NOMO-1 (cell line): ENCODE measurements at regions not wholly inside any gene's neighbourhood (a gene's known extent, or its start where the extent isn't known, plus 50 kb on each side); places are given as distances from the start of the nearest gene placed in this dataset.

Experiments
- DNase-seq, 2 experiments: peaks; one replicate each; lab custom pipeline; 2025; ENCODE audit not compliant: unreplicated experiment in 2 of 2; lab: John Stamatoyannopoulos, UW

DNA sequence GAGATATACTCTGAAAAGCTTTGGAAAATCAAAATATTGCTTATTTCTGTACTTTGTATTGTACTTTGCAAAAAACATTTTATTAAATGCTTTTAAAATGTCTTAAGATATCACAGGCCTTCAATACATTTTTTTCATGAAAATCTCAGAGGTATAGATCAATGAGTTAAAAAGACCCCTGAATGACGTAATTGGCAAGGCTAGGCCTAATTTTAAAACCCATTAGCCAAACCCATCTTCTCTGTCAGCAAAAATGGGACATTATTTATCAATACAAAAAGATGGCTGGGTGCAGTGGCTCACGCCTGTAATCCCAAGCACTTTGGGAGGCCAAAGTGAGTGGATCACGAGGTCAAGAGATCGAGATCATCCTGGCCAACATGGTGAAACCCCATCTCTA, 84.8 kb upstream of the PAK5 start:
- no peak for DNase-seq

DNA sequence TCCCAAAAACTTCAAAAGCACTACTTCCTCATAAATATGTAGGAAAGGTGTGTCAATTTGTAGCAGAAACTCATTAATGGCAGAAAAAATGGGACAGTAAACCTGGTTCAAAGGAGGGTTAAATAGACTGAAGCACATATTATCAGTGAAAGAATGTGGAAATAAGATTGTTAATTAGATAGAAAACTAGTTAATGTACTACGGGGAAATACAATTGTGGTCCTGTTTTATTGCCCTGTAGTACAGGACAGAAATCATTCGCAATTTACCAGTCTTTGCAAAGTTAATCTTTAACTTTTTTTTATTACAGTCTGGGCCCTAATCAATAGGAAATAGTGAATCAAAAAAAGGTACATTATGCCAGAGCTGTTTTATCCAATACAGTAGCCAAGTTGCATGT, 82.0 kb upstream of the PAK5 start:
- DNase-seq: no peak

DNA sequence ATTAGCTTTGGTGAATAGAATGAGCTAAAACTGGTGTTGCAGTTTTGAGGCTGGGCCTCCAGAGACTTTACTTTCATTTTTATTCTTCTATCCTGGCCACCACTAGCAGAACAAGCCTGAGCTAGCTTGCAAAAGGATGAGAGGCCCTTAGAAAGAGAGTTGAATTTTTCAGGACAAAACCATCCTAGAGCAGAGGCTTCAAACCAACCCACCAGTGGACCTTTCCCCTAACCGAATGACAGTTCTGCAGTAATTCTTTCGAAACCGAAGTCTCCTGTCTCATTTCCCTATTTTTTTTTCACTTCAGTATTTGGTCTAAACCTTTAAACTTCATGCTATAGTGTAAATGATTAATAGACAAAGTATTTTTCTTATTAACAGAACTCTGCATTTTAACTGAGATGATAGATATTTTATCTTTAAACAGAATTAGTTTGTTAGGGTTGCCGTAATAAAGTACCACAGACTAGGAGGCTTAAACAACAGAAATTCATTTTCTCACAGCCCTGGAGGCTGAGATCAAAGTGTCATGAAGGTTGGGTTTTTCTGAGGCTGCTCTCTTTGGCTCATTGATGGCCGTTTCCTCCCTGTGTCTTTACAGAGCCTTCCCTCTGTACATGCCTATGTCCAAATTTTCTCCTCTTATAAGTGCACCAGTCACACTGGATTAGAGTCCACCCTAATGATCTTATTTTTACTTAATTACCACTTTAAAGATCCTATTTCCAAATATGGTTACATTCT, 80.6 kb upstream of the PAK5 start:
- peak; percentile 82 to 90 for DNase-seq

DNA sequence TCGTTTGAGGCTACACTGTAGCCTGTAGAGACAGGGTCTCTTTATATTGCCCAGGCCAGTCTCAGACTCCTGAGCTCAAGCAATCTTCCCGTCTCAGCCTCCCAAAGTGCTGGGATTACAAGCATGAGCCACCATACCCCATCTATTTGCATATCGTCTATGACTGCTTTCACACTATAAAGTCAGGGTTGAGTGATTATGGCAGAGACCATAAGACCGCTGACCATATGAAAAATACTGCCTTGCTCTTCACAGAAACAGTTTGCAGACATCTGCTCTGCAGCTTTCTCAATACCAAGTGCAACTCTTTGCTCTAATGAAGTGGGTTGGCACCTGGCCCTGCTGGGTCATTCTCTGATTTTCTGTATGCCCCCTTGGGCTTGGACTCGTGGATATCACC, 79.5 kb upstream of the PAK5 start:
- no peak for DNase-seq

DNA sequence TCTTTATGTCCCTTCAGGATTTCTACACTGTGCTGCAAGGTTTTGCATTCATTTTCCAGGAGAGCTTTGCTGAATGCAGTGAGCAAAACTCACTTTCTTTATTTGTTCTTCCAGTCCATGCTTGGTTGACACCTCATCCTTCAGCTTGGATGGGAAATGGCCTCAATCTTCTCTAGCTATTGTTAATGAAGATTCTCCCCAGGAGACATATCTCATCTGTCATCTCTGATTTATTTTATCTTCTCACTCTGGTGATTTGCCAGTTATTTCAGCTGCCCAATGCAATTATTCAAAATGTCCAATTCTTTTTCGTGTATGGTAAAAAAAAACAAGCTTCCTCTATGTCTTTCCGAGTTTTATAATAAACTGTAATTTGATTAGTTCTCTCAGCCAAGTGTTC, 77.9 kb upstream of the PAK5 start:
- DNase-seq: no peak

DNA sequence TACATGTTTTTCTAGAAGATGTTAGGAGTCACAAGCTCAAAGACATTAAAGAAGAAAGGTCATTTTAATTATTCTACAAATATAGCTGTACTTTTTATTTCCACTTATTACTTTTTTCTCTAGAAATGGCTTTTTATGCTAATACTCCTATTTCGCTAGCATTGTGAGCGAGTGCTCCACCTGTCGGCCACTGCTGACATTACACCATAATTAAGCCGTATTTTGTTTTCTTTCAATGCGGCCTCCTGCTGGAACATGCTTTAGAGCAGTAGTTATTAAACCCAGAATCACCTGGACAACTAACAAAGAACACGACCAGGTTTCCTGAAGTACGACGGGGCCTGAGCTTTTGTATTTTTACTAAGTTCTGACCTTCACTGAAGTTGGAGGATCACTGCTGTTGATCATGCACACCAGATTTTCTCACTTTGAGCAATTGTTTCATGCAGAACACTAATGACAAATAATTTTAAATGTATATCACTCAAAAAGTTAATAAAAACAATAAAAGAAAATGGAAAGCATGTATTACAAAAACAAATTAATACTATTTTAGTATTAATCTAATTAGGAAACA, 74.1 kb upstream of the PAK5 start:
- peak in 1 of 2 experiments; percentile 40 for DNase-seq

DNA sequence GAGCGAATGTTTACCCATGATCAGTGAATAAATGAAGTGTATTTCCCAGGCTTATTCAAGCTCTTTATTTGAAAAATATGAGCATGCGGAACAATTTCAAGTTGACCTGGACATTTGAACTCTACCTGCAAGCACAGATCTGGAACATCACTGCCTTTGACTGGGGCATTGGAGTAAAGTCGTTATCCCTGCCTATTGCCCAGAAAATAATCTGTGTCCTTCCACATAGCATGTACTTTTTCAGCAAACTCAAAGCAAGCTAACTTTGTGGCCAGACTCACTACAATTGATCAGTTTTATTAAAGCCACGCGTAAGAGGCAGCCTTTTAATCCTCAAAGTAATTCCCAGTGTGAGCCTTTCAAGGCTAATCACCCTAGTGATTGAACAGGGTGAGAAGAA, 73.4 kb upstream of the PAK5 start:
- no peak for DNase-seq

DNA sequence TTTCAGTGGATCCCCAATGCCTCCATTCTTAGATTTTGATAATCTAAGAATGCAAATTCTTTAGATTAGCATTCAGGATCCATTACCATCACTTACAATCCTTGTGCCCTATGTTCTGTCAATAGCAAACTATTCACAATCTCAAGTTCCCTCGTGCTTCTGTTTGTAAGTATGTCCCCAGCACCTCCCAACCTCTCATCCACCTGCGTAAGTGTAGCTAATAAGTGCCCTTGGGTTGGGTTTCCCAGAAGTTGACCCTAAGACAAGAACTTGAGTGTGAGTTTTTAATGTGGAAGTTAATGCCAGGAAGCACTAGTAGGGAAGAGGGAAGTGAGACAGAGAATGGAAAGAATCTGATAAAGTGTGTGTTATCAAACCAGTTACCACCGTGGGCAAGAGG, 72.6 kb upstream of the PAK5 start:
- no peak for DNase-seq

DNA sequence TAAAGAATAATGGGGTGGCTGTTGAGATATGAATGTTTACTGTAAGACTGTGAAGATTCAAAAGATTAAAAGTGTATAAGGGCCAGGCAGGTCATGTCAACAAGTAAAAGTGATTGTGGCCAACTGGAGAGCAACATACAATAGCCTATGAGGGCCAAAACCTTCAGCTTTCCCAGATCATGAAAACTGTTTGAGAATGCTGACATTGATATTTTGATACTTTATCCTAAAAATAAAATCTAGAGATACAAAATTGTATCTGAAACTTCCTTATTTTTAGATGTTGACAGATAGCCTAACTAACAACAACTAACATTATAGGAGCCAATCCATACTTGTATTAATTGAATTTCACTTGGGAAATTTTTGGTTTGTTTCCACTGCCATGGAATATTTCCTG, 70.3 kb upstream of the PAK5 start:
- no peak for DNase-seq

DNA sequence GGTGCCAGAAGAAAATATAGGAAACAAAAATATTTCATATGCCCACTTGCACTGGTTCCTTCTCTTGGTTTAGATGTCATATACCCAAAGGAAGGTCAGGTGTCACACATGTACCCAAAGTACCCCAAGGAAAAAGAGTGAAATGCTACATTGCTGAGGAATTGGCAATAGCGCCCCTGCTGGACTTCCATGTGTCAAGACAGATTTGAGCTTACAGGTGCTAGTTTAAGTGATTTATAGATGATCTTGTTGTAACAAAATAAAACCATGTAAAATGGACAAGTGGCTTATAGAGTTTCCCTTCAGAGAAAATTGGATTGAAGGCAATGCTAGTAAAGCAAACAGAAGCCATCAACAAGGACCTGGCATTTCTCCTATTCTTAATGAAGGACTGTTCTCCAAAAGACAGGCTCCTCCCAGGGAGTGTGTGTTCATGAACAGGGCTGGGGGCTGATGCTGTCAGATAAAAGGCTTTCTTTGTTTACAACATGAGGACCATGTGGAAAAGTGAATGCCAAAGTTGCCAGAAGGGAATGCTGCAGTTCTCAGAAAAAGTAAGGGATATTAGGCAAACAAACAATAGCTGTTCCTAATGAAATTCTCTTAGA, 64.3 kb upstream of the PAK5 start:
- DNase-seq: no peak

DNA sequence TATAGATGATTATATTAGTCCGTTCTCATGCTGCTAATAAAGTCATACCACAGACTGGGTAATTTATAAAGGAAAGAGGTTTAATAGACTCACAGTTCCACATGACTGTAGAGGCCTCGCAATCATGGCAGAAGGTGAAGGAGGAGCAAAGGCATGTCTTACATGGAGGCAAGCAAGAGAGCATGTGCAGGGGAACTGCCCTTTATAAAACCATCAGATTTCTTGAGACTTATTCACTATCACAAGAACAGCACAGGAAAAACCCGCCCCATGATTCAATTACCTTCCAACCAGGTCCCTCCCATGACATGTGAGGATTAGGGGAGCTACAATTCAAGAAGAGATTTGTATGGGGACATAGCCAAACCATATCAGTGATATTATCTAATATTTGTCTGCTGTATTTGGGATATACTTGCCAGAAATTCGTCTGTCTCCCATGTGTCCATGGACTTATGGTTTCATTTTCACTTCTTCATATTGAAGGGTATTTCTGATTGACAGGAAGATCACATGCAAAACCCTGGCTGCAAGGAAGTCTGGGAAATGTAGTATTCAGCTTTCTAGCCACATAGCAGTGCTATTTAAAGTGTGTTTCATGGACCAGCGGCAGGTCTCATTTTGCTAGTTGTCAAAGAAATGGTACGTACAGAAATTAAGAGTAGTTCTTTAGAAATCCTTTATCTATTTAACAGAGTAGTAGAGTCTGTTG, 50.5 kb upstream of the PAK5 start:
- peak; percentile 35 to 60 for DNase-seq
